ENCODE measurements at regions not wholly inside any gene's neighbourhood (a gene's known extent, or its start where the extent isn't known, plus 50 kb on each side); places are given as distances from the start of the nearest gene placed in this dataset.
"Not testable (repeated sequence)": the region's sequence is repeated elsewhere in the genome, so short reads cannot be mapped to it uniquely, and the experiment has no call there.

GRCh38 chr11:103811870-103812455 is 224.5 kb upstream of the DDI1 start:
- in situ Hi-C loops (cut with HindIII; ENCODE audit: low pct_unique_long_range_greater_than_20kb, low sequenced_read_pairs), result no loop called here
- H3K4me3 ChIP-seq (ENCODE audit: low read depth in 2 of 2, low read length in 2 of 2), result no peak overlapping the region
- no peaks in the 10 kb centered on the region for H3K4me1 ChIP-seq (ENCODE audit: control insufficient read depth, insufficient read depth, low read length)
- no TSS peak for BruUV-seq (replicated peaks)
- TF ChIP-seq POLR2AphosphoS5 (IDR thresholded peaks at IDR 0.05; ENCODE audit: low read depth, low read length) (no peak), CTCF (IDR thresholded peaks at IDR 0.05) (no peak), SIN3A (IDR thresholded peaks at IDR 0.05; ENCODE audit: borderline replicate concordance, insufficient read depth, low read depth, low read length) (no peak), TCF7L2 (IDR thresholded peaks at IDR 0.05; ENCODE audit: low read depth, low read length) (no peak), REST (IDR thresholded peaks at IDR 0.05; ENCODE audit: insufficient read depth in 1 of 2, low read depth in 2 of 2, low read length in 1 of 2) (no peak)
- H3K9me3 ChIP-seq (ENCODE audit: control insufficient read depth, insufficient read depth, low read depth, low read length), result no peaks in the 10 kb centered on the region
- no peaks in the 10 kb centered on the region for H3K27me3 ChIP-seq (ENCODE audit: control insufficient read depth, insufficient read depth, low read length)
- intact Hi-C loops (cut with micrococcal nuclease; ENCODE audit: unreplicated experiment), result no loop called here
- ChIA-PET CTCF (no interaction called here), POLR2A (no interaction called here)
- H3K36me3 ChIP-seq (ENCODE audit: control insufficient read depth, insufficient read depth, low read length), result no peaks in the 10 kb centered on the region
- H3K27ac ChIP-seq (ENCODE audit: low read length), result no peak overlapping the region
- ATAC-seq (no peak), DNase-seq (ENCODE audit: low read depth, low spot score) (no peak)

GRCh38 chr11:103812680-103813079 is 223.8 kb upstream of the DDI1 start:
- ChIA-PET CTCF (no interaction called here), POLR2A (no interaction called here)
- ATAC-seq (no peak), DNase-seq (ENCODE audit: low read depth, low spot score) (no peak)
- H3K36me3 ChIP-seq (ENCODE audit: control insufficient read depth, insufficient read depth, low read length), result no peaks in the 10 kb centered on the region
- intact Hi-C loops (cut with micrococcal nuclease; ENCODE audit: unreplicated experiment), result no loop called here
- no peaks in the 10 kb centered on the region for H3K27me3 ChIP-seq (ENCODE audit: control insufficient read depth, insufficient read depth, low read length)
- H3K9me3 ChIP-seq (ENCODE audit: control insufficient read depth, insufficient read depth, low read depth, low read length), result no peaks in the 10 kb centered on the region
- no peak overlapping the region for H3K27ac ChIP-seq (ENCODE audit: low read length)
- no TSS peak for BruUV-seq (replicated peaks)
- no peaks in the 10 kb centered on the region for H3K4me1 ChIP-seq (ENCODE audit: control insufficient read depth, insufficient read depth, low read length)
- TF ChIP-seq CTCF (IDR thresholded peaks at IDR 0.05) (no peak), REST (IDR thresholded peaks at IDR 0.05; ENCODE audit: insufficient read depth in 1 of 2, low read depth in 2 of 2, low read length in 1 of 2) (no peak), POLR2AphosphoS5 (IDR thresholded peaks at IDR 0.05; ENCODE audit: low read depth, low read length) (no peak), SIN3A (IDR thresholded peaks at IDR 0.05; ENCODE audit: borderline replicate concordance, insufficient read depth, low read depth, low read length) (no peak), TCF7L2 (IDR thresholded peaks at IDR 0.05; ENCODE audit: low read depth, low read length) (no peak)
- no peak overlapping the region for H3K4me3 ChIP-seq (ENCODE audit: low read depth in 2 of 2, low read length in 2 of 2)
- in situ Hi-C loops (cut with HindIII; ENCODE audit: low pct_unique_long_range_greater_than_20kb, low sequenced_read_pairs), result no loop called here

GRCh38 chr11:103820345-103820744 is 216.1 kb upstream of the DDI1 start:
- H3K4me3 ChIP-seq (ENCODE audit: low read depth in 2 of 2, low read length in 2 of 2); ATAC-seq; intact Hi-C loops (cut with micrococcal nuclease; ENCODE audit: unreplicated experiment); BruUV-seq (replicated peaks); CTCF ChIA-PET; H3K36me3 ChIP-seq (ENCODE audit: control insufficient read depth, insufficient read depth, low read length); DNase-seq (ENCODE audit: low read depth, low spot score); H3K27me3 ChIP-seq (ENCODE audit: control insufficient read depth, insufficient read depth, low read length); H3K27ac ChIP-seq (ENCODE audit: low read length); in situ Hi-C loops (cut with HindIII; ENCODE audit: low pct_unique_long_range_greater_than_20kb, low sequenced_read_pairs); POLR2A ChIA-PET; H3K9me3 ChIP-seq (ENCODE audit: control insufficient read depth, insufficient read depth, low read depth, low read length); H3K4me1 ChIP-seq (ENCODE audit: control insufficient read depth, insufficient read depth, low read length): not testable (repeated sequence)
